ENCODE measurements at regions not wholly inside any gene's neighbourhood (a gene's known extent, or its start where the extent isn't known, plus 50 kb on each side); places are given as distances from the start of the nearest gene placed in this dataset.

GRCh38 chr11:116332391-116332790 lies 440.4 kb downstream of the BUD13 start:
- H3K4me3 ChIP-seq (ENCODE audit: low read depth, low read length): no peak overlapping the region
- TF ChIP-seq CTCF (IDR thresholded peaks at IDR 0.05; ENCODE audit: insufficient read depth, low read depth, low read length): no peak
- DNase-seq (ENCODE audit: low read depth): no peak

- DNase-seq (ENCODE audit: low read depth): no peak
- TF ChIP-seq CTCF (IDR thresholded peaks at IDR 0.05; ENCODE audit: insufficient read depth, low read depth, low read length): no peak
- H3K4me3 ChIP-seq (ENCODE audit: low read depth, low read length): no peak overlapping the region
Measured at GRCh38 chr11:116331381-116331780, 441.4 kb downstream of the BUD13 start.

- TF ChIP-seq CTCF (IDR thresholded peaks at IDR 0.05; ENCODE audit: insufficient read depth, low read depth, low read length): no peak
- DNase-seq (ENCODE audit: low read depth): no peak
- H3K4me3 ChIP-seq (ENCODE audit: low read depth, low read length): no peak overlapping the region
Measured at GRCh38 chr11:116330439-116331185, 442.2 kb downstream of the BUD13 start.

GRCh38 chr11:116329354-116330090 lies 443.3 kb downstream of the BUD13 start:
- no peak overlapping the region for H3K4me3 ChIP-seq (ENCODE audit: low read depth, low read length)
- no peak for DNase-seq (ENCODE audit: low read depth)
- no peak for TF ChIP-seq CTCF (IDR thresholded peaks at IDR 0.05; ENCODE audit: insufficient read depth, low read depth, low read length)

- TF ChIP-seq CTCF (IDR thresholded peaks at IDR 0.05; ENCODE audit: insufficient read depth, low read depth, low read length): no peak
- DNase-seq (ENCODE audit: low read depth): no peak
- H3K4me3 ChIP-seq (ENCODE audit: low read depth, low read length): no peak overlapping the region
Measured at GRCh38 chr11:116328851-116329250, 443.9 kb downstream of the BUD13 start.

GRCh38 chr11:116328391-116328790 lies 444.4 kb downstream of the BUD13 start:
- no peak for TF ChIP-seq CTCF (IDR thresholded peaks at IDR 0.05; ENCODE audit: insufficient read depth, low read depth, low read length)
- H3K4me3 ChIP-seq (ENCODE audit: low read depth, low read length): no peak overlapping the region
- no peak for DNase-seq (ENCODE audit: low read depth)
